ENCODE measurements at regions not wholly inside any gene's neighbourhood (a gene's known extent, or its start where the extent isn't known, plus 50 kb on each side); places are given as distances from the start of the nearest gene placed in this dataset.

- no peak for TF ChIP-seq CTCF (IDR thresholded peaks at IDR 0.05)
- TF ChIP-seq POLR2A (IDR thresholded peaks at IDR 0.05), result no peak
Observed at GRCh38 chr13:52961256-52961910, 67.2 kb upstream of the OLFM4 start.
